ENCODE measurements at regions not wholly inside any gene's neighbourhood (a gene's known extent, or its start where the extent isn't known, plus 50 kb on each side); places are given as distances from the start of the nearest gene placed in this dataset.

DNA sequence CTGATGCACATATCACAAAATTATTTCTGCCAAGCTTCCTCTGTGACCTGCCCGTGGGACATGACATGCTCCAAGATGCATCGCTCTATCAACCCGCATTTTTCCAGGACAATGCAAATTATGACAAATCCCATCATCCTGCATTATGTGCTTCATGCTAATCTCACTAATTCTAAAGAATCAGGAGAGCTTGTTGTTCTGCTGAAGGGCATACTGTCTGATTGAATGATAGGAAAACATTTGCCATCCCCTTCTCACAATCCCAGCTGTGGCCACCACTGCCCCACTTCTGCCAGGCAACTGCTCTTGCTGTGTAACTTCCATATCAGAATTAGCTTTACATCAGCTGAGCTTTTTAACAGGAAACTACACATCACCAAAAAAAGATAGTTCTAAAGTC, 203.5 kb upstream of the NANOGP8 start:
- TF ChIP-seq, protein P1, sequence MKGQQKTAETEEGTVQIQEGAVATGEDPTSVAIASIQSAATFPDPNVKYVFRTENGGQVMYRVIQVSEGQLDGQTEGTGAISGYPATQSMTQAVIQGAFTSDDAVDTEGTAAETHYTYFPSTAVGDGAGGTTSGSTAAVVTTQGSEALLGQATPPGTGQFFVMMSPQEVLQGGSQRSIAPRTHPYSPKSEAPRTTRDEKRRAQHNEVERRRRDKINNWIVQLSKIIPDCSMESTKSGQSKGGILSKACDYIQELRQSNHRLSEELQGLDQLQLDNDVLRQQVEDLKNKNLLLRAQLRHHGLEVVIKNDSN (IDR thresholded peaks at IDR 0.05) = no peak
- TF ChIP-seq TAF1 (IDR thresholded peaks at IDR 0.05; ENCODE audit: low read depth) = no peak
- TF ChIP-seq CEBPB (IDR thresholded peaks at IDR 0.05) = no peak

All from Ishikawa (cell line).